Upper lobe of left lung (tissue), 4 donors: ENCODE measurements at regions not wholly inside any gene's neighbourhood (a gene's known extent, or its start where the extent isn't known, plus 50 kb on each side); places are given as distances from the start of the nearest gene placed in this dataset.

Experiments used
- CTCF ChIP-seq, 6 experiments: fragments of 450-650 bp in 4 of 6; fragments of 200-600 bp in 2 of 6; sonication (generic) in 2 of 6; IDR thresholded peaks; one replicate each; pipeline ENCODE4 v1.5.1; 2016 to 2019; ENCODE audit warnings: antibody characterized with exemption in 6 of 6
- POLR2A ChIP-seq, 4 donors: fragments of 450-650 bp; IDR thresholded peaks; one replicate each; pipeline ENCODE4 v1.5.1; 2016 to 2017; ENCODE audit warnings: antibody characterized with exemption in 4 of 4, mild to moderate bottlenecking in 2 of 4
- POLR2AphosphoS5 ChIP-seq, 2 donors: sonication (generic); formaldehyde crosslinking; IDR thresholded peaks; one replicate each; pipeline ENCODE4 v1.5.1; 2017; ENCODE audit warnings: antibody characterized with exemption in 2 of 2

GRCh38 chr12:65754290-65754689 is 70.0 kb upstream of the HMGA2 start:
- TF ChIP-seq POLR2A (IDR thresholded peaks at IDR 0.05) (no peak), POLR2AphosphoS5 (IDR thresholded peaks at IDR 0.05) (no peak), CTCF (IDR thresholded peaks at IDR 0.05) (no peak)
